Central memory CD4-positive, alpha-beta T cell (primary cell): ENCODE measurements at regions not wholly inside any gene's neighbourhood (a gene's known extent, or its start where the extent isn't known, plus 50 kb on each side); places are given as distances from the start of the nearest gene placed in this dataset.
A peak's percentile ranks its signal among the peaks of the same experiment; 100 is the strongest.
"Not testable (repeated sequence)": the region's sequence is repeated elsewhere in the genome, so short reads cannot be mapped to it uniquely, and the experiment has no call there.

Source experiments
- DNase-seq: peaks from one replicate; pipeline ENCODE4 v3.0.0; 2022

- no peak for DNase-seq
Observed at GRCh38 chr2:236348279-236348678, 84.1 kb upstream of the ASB18 start.

- DNase-seq: no peak
Observed at GRCh38 chr2:236348976-236349375, 84.8 kb upstream of the ASB18 start.

GRCh38 chr2:236350426-236350825, 86.2 kb upstream of the ASB18 start:
- DNase-seq: no peak

- no peak for DNase-seq
Observed at GRCh38 chr2:236351966-236352525, 87.8 kb upstream of the ASB18 start.

- DNase-seq: peak; percentile 40
Observed at GRCh38 chr2:236352761-236353593, 88.8 kb upstream of the ASB18 start.

- no peak for DNase-seq
Observed at GRCh38 chr2:236353594-236353942, 89.4 kb upstream of the ASB18 start.

- no peak for DNase-seq
Observed at GRCh38 chr2:236354056-236354940, 90.1 kb upstream of the ASB18 start.

- DNase-seq: no peak
Observed at GRCh38 chr2:236354973-236355595, 90.9 kb upstream of the ASB18 start.

- DNase-seq: no peak
Observed at GRCh38 chr2:236355911-236356310, 91.7 kb upstream of the ASB18 start.

- not testable (repeated sequence) for DNase-seq
Observed at GRCh38 chr2:236356321-236356720, 92.1 kb upstream of the ASB18 start.

- DNase-seq: not testable (repeated sequence)
Observed at GRCh38 chr2:236358482-236358881, 94.3 kb upstream of the ASB18 start.

GRCh38 chr2:236359426-236360045, 95.3 kb upstream of the ASB18 start:
- no peak for DNase-seq

GRCh38 chr2:236360496-236360895, 96.3 kb upstream of the ASB18 start:
- no peak for DNase-seq

GRCh38 chr2:236363711-236364277, 99.6 kb upstream of the ASB18 start:
- no peak for DNase-seq

GRCh38 chr2:236365258-236366048, 101.2 kb upstream of the ASB18 start:
- DNase-seq: no peak

GRCh38 chr2:236366049-236366387, 101.8 kb upstream of the ASB18 start:
- no peak for DNase-seq

GRCh38 chr2:236366397-236366796, 102.2 kb upstream of the ASB18 start:
- DNase-seq: peak; percentile 49

GRCh38 chr2:236367506-236368289, 103.5 kb upstream of the ASB18 start:
- DNase-seq: no peak

GRCh38 chr2:236369661-236370062, 105.5 kb upstream of the ASB18 start:
- DNase-seq: no peak

GRCh38 chr2:236370847-236371409, 106.7 kb upstream of the ASB18 start:
- DNase-seq: no peak
